Erythroblast (primary cell): ENCODE measurements at regions not wholly inside any gene's neighbourhood (a gene's known extent, or its start where the extent isn't known, plus 50 kb on each side); places are given as distances from the start of the nearest gene placed in this dataset.

Experiments used
- DNase-seq, 2 experiments: peaks; one replicate each; lab custom pipeline; 2025; lab: John Stamatoyannopoulos, UW
- GATA1 ChIP-seq: IDR thresholded peaks from 2 replicates; pipeline ENCODE4 v1.6.1; 2011; ENCODE audit warnings: low read depth, mild to moderate bottlenecking, control low read depth, low read length, moderate library complexity
- POLR2A ChIP-seq: IDR thresholded peaks from 2 replicates; pipeline ENCODE4 v1.6.1; 2011; ENCODE audit warnings: mild to moderate bottlenecking, low read length

- DNase-seq = no peak
- TF ChIP-seq GATA1 = no peak
- no peak for TF ChIP-seq POLR2A
Measured at GRCh38 chr3:193851428-193851847, 258.4 kb downstream of the OPA1 start.

GRCh38 chr3:193851941-193852674 is 259.1 kb downstream of the OPA1 start:
- DNase-seq = no peak
- TF ChIP-seq GATA1 = no peak
- TF ChIP-seq POLR2A = no peak

GRCh38 chr3:193852901-193853300 is 259.9 kb downstream of the OPA1 start:
- TF ChIP-seq POLR2A = no peak
- no peak for TF ChIP-seq GATA1
- no peak for DNase-seq

GRCh38 chr3:193853511-193854219 is 260.7 kb downstream of the OPA1 start:
- no peak for TF ChIP-seq POLR2A
- TF ChIP-seq GATA1 = no peak

GRCh38 chr3:193857996-193858395 is 265.0 kb downstream of the OPA1 start:
- peak; percentile 49 to 59 for DNase-seq
- TF ChIP-seq GATA1 (no peak), POLR2A (no peak)

More at GRCh38 chr3:193853511-193854219, 260.7 kb downstream of the OPA1 start:
- peak; percentile 38 to 72 for DNase-seq

- DNase-seq = no peak
- TF ChIP-seq POLR2A = no peak
- no peak for TF ChIP-seq GATA1
Measured at GRCh38 chr3:193859195-193859594, 266.2 kb downstream of the OPA1 start.

- no peak for DNase-seq
- TF ChIP-seq POLR2A = no peak
- TF ChIP-seq GATA1 = no peak
Measured at GRCh38 chr3:193861012-193861411, 268.0 kb downstream of the OPA1 start.

- no peak for DNase-seq
- TF ChIP-seq GATA1 = no peak
- no peak for TF ChIP-seq POLR2A
Measured at GRCh38 chr3:193862843-193863242, 269.8 kb downstream of the OPA1 start.

- TF ChIP-seq POLR2A = no peak
- no peak for TF ChIP-seq GATA1
- DNase-seq = no peak
Measured at GRCh38 chr3:193863657-193864357, 270.8 kb downstream of the OPA1 start.

GRCh38 chr3:193865339-193865738 is 270.6 kb upstream of the HES1 start:
- DNase-seq = no peak
- TF ChIP-seq GATA1 = no peak
- TF ChIP-seq POLR2A = no peak

- TF ChIP-seq GATA1 (no peak), POLR2A (no peak)
Measured at GRCh38 chr3:193865896-193866480, 270.0 kb upstream of the HES1 start.

GRCh38 chr3:193868590-193868989 is 267.4 kb upstream of the HES1 start:
- DNase-seq = no peak
- TF ChIP-seq GATA1 (no peak), POLR2A (no peak)

More at GRCh38 chr3:193865896-193866480, 270.0 kb upstream of the HES1 start:
- no peak for DNase-seq
